ENCODE measurements at regions not wholly inside any gene's neighbourhood (a gene's known extent, or its start where the extent isn't known, plus 50 kb on each side); places are given as distances from the start of the nearest gene placed in this dataset.

DNA sequence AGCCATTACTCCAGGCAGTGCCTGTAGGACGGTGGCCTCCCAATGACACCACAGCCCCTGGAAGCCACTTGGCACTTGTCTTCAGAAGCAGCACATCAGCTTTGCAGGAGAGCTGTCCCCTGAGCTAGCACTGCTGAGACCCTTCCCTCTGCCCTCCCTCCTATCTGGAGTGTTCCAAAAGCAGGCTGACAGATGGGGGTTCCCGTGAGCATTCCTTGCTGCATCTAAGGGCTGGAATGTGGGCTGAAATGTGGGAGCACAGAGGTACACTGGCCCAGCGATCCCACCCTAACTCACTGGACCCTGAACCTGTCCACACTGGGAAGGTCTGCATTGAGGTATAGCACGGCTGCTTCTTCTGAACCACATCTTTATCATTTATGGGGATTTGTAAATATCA is 230.1 kb downstream of the ANAPC1 start:
- TF ChIP-seq EP300 (IDR thresholded peaks at IDR 0.05) (no peak), CTCF (IDR thresholded peaks at IDR 0.05) (no peak), POLR2AphosphoS5 (IDR thresholded peaks at IDR 0.05) (no peak)

All from sigmoid colon (tissue), 4 donors.